PC-3 (cell line): ENCODE measurements at regions not wholly inside any gene's neighbourhood (a gene's known extent, or its start where the extent isn't known, plus 50 kb on each side); places are given as distances from the start of the nearest gene placed in this dataset.

Experiments
- ATAC-seq: fragments of 200-7000 bp; cut with Tn5 transposase; 2 replicates; pipeline ENCODE4 v1.9.1; 2020; ENCODE audit warnings: mild to moderate bottlenecking, moderate library complexity
- BruUV-seq: library from RNA; stranded (reverse); fragments of 400-500 nt; replicated peaks from 2 replicates; lab custom pipeline; 2021; lab: Mats Ljungman, UMichigan
- CTCF ChIA-PET: fragments of 300-600 bp; sonication (Branson Sonifier 250); formaldehyde crosslinking; loops from one replicate; lab custom pipeline; 2022; ENCODE audit warnings: antibody characterized with exemption; lab: Charles Lee
- POLR2A ChIA-PET: fragments of 300-600 bp; sonication (Branson Sonifier 250); formaldehyde crosslinking; loops from one replicate; lab custom pipeline; 2022; ENCODE audit warnings: antibody characterized with exemption; ENCODE audit not compliant: unreplicated experiment; lab: Charles Lee
- DNase-seq: peaks from one replicate; pipeline ENCODE4 v3.0.0-alpha.2; 2015
- H2AFZ ChIP-seq: fragments of 300-600 bp; sonication (generic); 2 replicates; pipeline ENCODE4 v1.6.0; 2016; ENCODE audit warnings: antibody characterized with exemption, low read length
- H3F3A ChIP-seq: fragments of 300-600 bp; sonication (generic); one replicate; pipeline ENCODE4 v1.6.0; 2017; ENCODE audit warnings: antibody characterized with exemption, low read length, control low read depth, mild to moderate bottlenecking; ENCODE audit not compliant: unreplicated experiment
- H3K27ac ChIP-seq: fragments of 300-600 bp; sonication (generic); 2 replicates; pipeline ENCODE4 v1.5.1; 2016; ENCODE audit warnings: mild to moderate bottlenecking, low read length
- H3K27me3 ChIP-seq: fragments of 300-600 bp; sonication (generic); 2 replicates; pipeline ENCODE4 v1.6.1; 2016; ENCODE audit warnings: low read length, mixed read lengths
- H3K36me3 ChIP-seq: fragments of 300-600 bp; sonication (generic); 2 replicates; pipeline ENCODE4 v1.6.1; 2016; ENCODE audit warnings: low read depth, mixed run types, low read length, mixed read lengths
- H3K4me1 ChIP-seq: fragments of 300-600 bp; sonication (generic); 2 replicates; pipeline ENCODE4 v1.5.1; 2016; ENCODE audit warnings: low read length; ENCODE audit not compliant: insufficient read depth
- H3K4me2 ChIP-seq: fragments of 300-600 bp; sonication (generic); 2 replicates; pipeline ENCODE4 v1.6.0; 2016; ENCODE audit warnings: low read length
- H3K4me3 ChIP-seq: fragments of 300-600 bp; sonication (generic); 2 replicates; pipeline ENCODE4 v1.5.1; 2016; ENCODE audit warnings: mild to moderate bottlenecking, low read length, mixed read lengths
- H3K79me2 ChIP-seq: fragments of 300-600 bp; sonication (generic); 2 replicates; pipeline ENCODE4 v1.6.1; 2017; ENCODE audit warnings: low read length, mixed read lengths
- H3K9ac ChIP-seq: fragments of 300-600 bp; sonication (generic); 2 replicates; pipeline ENCODE4 v1.6.0; 2016; ENCODE audit warnings: mild to moderate bottlenecking, low read length
- H3K9me2 ChIP-seq: fragments of 300-600 bp; sonication (generic); replicated peaks from 2 replicates; pipeline ENCODE4 v1.6.1; 2016; ENCODE audit warnings: mixed run types, low read length, mixed read lengths
- H3K9me3 ChIP-seq: fragments of 300-600 bp; sonication (generic); 2 replicates; pipeline ENCODE4 v1.6.1; 2016; ENCODE audit warnings: low read length, mixed read lengths
- H4K20me1 ChIP-seq: fragments of 300-600 bp; sonication (generic); 2 replicates; pipeline ENCODE4 v1.6.1; 2016; ENCODE audit warnings: low read length, mixed read lengths
- CTCF ChIP-seq: fragments of 300-600 bp; sonication (generic); conservative IDR thresholded peaks from 2 replicates; pipeline ENCODE4 v1.5.1; 2017; ENCODE audit warnings: antibody characterized with exemption, low read depth, mild to moderate bottlenecking, low read length
- EZH2 ChIP-seq: fragments of 300-600 bp; sonication (generic); IDR thresholded peaks from one replicate; pipeline ENCODE4 v1.6.1; 2017; ENCODE audit warnings: antibody characterized with exemption, mild to moderate bottlenecking, low read length; ENCODE audit not compliant: unreplicated experiment
- EZH2phosphoT487 ChIP-seq: fragments of 300-600 bp; sonication (generic); IDR thresholded peaks from 2 replicates; pipeline ENCODE4 v1.6.1; 2018; ENCODE audit warnings: mild to moderate bottlenecking, antibody characterized with exemption, low read length, borderline replicate concordance
- intact Hi-C: fragments of 100-400 bp; cut with micrococcal nuclease; formaldehyde crosslinking; loops from 2 replicates; pipeline ENCODE4 v1.9.0; 2023

- Histone ChIP-seq H3K9me3 (no peaks in the 10 kb centered on the region), H3K4me3 (no peak overlapping the region), H4K20me1 (no peaks in the 10 kb centered on the region), H2AFZ (no peak overlapping the region), H3F3A (no peaks in the 10 kb centered on the region), H3K9ac (no peak overlapping the region), H3K4me1 (peaks cover 7% of the 10 kb centered on the region; the same call in 1 of the 2 replicates), H3K9me2 (no peaks in the 10 kb centered on the region), H3K4me2 (no peak overlapping the region), H3K79me2 (no peaks in the 10 kb centered on the region), H3K27me3 (no peaks in the 10 kb centered on the region), H3K36me3 (no peaks in the 10 kb centered on the region), H3K27ac (peak overlapping the region; percentile 42)
- intact Hi-C loops, result loop anchor here (1.0 to 10.0 kb wide), 2 partner anchors 22 to 186 kb away; no protein-coding TSS in a partner anchor
- DNase-seq (peak; percentile 18), ATAC-seq (peak; percentile 91)
- TF ChIP-seq CTCF, result no peak
- TF ChIP-seq EZH2phosphoT487, result no peak
- TF ChIP-seq EZH2, result no peak
- ChIA-PET CTCF (no interaction called here), POLR2A (no interaction called here)
- no TSS peak for BruUV-seq
Observed at GRCh38 chr2:235148201-235149170, 196.7 kb downstream of the SH3BP4 start.

- ATAC-seq, result no peak; the same call in 1 of the 2 replicates
Observed at GRCh38 chr2:235149240-235149659, 197.4 kb downstream of the SH3BP4 start.

More at GRCh38 chr2:235149240-235149659, 197.4 kb downstream of the SH3BP4 start:
- TF ChIP-seq EZH2 (no peak), EZH2phosphoT487 (no peak), CTCF (no peak)
- no TSS peak for BruUV-seq
- H3K27ac ChIP-seq, result no peak overlapping the region
- ChIA-PET CTCF (no interaction called here), POLR2A (no interaction called here)
- no peak overlapping the region for H3K4me3 ChIP-seq
- H3K27me3 ChIP-seq, result no peaks in the 10 kb centered on the region
- no peaks in the 10 kb centered on the region for H3K79me2 ChIP-seq
- H3K9me2 ChIP-seq, result no peaks in the 10 kb centered on the region
- H3K9ac ChIP-seq, result no peak overlapping the region
- H3F3A ChIP-seq, result no peaks in the 10 kb centered on the region
- intact Hi-C loops, result loop anchor here (1.0 to 10.0 kb wide), 2 partner anchors 21 to 186 kb away; no protein-coding TSS in a partner anchor
- H3K4me1 ChIP-seq, result peaks cover 7% of the 10 kb centered on the region; the same call in 1 of the 2 replicates
- no peak for DNase-seq
- H3K4me2 ChIP-seq, result no peak overlapping the region
- no peak overlapping the region for H2AFZ ChIP-seq
- no peaks in the 10 kb centered on the region for H3K9me3 ChIP-seq
- H4K20me1 ChIP-seq, result no peaks in the 10 kb centered on the region
- H3K36me3 ChIP-seq, result no peaks in the 10 kb centered on the region
